K562 (cell line): ENCODE measurements at regions not wholly inside any gene's neighbourhood (a gene's known extent, or its start where the extent isn't known, plus 50 kb on each side); places are given as distances from the start of the nearest gene placed in this dataset.

Source experiments
- CTCF ChIP-seq, 3 experiments: IDR thresholded peaks in 2 of 3; conservative IDR thresholded peaks in 1 of 3; 2 replicates each; pipeline ENCODE4 v1.5.1; 2011 to 2012; ENCODE audit warnings: low read length in 3 of 3, mild to moderate bottlenecking in 3 of 3, control low read depth in 2 of 3, improper control_type of control experiment in 1 of 3, inconsistent platforms in 1 of 3, low read depth in 1 of 3, mixed read lengths in 1 of 3, moderate library complexity in 1 of 3; ENCODE audit not compliant: insufficient read depth in 2 of 3
- FOXK2 ChIP-seq, 2 experiments: fragments of 450-650 bp; IDR thresholded peaks in 1 of 2; conservative IDR thresholded peaks in 1 of 2; 2 replicates each; pipeline ENCODE4 v1.6.1; 2016; ENCODE audit warnings: low read depth in 2 of 2, mild to moderate bottlenecking in 1 of 2
- IRF2 ChIP-seq: sonication (generic); formaldehyde crosslinking; IDR thresholded peaks from 2 replicates; pipeline ENCODE4 v1.8.1; 2022; ENCODE audit warnings: mild to moderate bottlenecking, missing genetic modification reagents
- MAX ChIP-seq: sonication (generic); formaldehyde crosslinking; IDR thresholded peaks from 2 replicates; pipeline ENCODE4 v1.9.0; 2022; ENCODE audit warnings: mild to moderate bottlenecking, missing genetic modification reagents
- MYBL2 ChIP-seq, 2 experiments: fragments of 450-650 bp in 1 of 2; sonication (generic) in 1 of 2; formaldehyde crosslinking in 1 of 2; IDR thresholded peaks; 2 replicates each; pipeline versions ENCODE4 v1.6.1 to v1.8.1; 2017 to 2022; ENCODE audit warnings: borderline replicate concordance in 1 of 2, inconsistent platforms in 1 of 2, low read depth in 1 of 2, mild to moderate bottlenecking in 1 of 2, missing genetic modification reagents in 1 of 2, moderate library complexity in 1 of 2

- no peak for TF ChIP-seq CTCF (IDR thresholded peaks at IDR 0.05 in 2 of 3, conservative IDR thresholded peaks at IDR 0.05 in 1 of 3; ENCODE audit: insufficient read depth in 2 of 3, low read depth in 1 of 3, low read length in 3 of 3)
- TF ChIP-seq FOXK2 (conservative IDR thresholded peaks at IDR 0.05 in 1 of 2, IDR thresholded peaks at IDR 0.05 in 1 of 2; ENCODE audit: low read depth in 2 of 2) = no peak
- no peak for TF ChIP-seq IRF2 (CRISPR knock-in tag)
- no peak for TF ChIP-seq MYBL2 (IDR thresholded peaks at IDR 0.05; ENCODE audit: low read depth)
- no peak for TF ChIP-seq MYBL2 (CRISPR knock-in tag; IDR thresholded peaks at IDR 0.05; ENCODE audit: borderline replicate concordance)
- no peak for TF ChIP-seq MAX (CRISPR knock-in tag)
Measured at GRCh38 chr3:62997369-62997768, 122.2 kb upstream of the CADPS start.
